Ovary (tissue), 3 donors: ENCODE measurements at regions not wholly inside any gene's neighbourhood (a gene's known extent, or its start where the extent isn't known, plus 50 kb on each side); places are given as distances from the start of the nearest gene placed in this dataset.

Experiments used
- EP300 ChIP-seq: sonication (generic); formaldehyde crosslinking; IDR thresholded peaks from one replicate; pipeline ENCODE4 v1.6.1; 2017; ENCODE audit warnings: antibody characterized with exemption
- POLR2A ChIP-seq: fragments of 450-650 bp; IDR thresholded peaks from one replicate; pipeline ENCODE4 v1.6.1; 2017; ENCODE audit warnings: antibody characterized with exemption, mild to moderate bottlenecking, moderate library complexity
- TF ChIP-seq, protein P1 (sequence below), 3 donors: fragments of 450-650 bp in 2 of 3; fragments of 200-600 bp in 1 of 3; IDR thresholded peaks; one replicate each; pipeline versions ENCODE4 v1.5.1 to v1.8.0; 2016 to 2022; ENCODE audit warnings: antibody characterized with exemption in 3 of 3, mild to moderate bottlenecking in 1 of 3
- donor health status: DM: no; HTN: no; CAD: no.

DNA sequence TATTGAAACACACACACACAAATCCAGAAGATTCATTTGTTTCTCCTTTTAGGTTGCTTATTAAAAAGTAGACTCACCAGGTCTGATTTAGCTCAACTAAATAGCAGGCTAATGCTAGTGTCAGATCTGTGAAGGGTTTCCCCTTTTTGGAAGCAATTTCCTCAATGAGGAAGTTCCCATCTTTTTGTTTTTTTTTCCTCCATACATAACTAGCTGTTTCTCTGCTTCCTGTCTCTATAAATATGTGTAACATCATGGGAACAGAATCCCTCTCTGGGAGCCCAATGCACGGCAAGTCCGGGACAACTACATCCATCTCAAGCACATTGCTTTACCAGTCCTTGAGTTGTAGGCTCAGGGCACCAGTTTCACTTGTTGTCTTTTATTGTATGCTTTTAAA lies 1421.1 kb downstream of the PLA2G4A start:
- no peak for TF ChIP-seq EP300
- TF ChIP-seq, protein P1, sequence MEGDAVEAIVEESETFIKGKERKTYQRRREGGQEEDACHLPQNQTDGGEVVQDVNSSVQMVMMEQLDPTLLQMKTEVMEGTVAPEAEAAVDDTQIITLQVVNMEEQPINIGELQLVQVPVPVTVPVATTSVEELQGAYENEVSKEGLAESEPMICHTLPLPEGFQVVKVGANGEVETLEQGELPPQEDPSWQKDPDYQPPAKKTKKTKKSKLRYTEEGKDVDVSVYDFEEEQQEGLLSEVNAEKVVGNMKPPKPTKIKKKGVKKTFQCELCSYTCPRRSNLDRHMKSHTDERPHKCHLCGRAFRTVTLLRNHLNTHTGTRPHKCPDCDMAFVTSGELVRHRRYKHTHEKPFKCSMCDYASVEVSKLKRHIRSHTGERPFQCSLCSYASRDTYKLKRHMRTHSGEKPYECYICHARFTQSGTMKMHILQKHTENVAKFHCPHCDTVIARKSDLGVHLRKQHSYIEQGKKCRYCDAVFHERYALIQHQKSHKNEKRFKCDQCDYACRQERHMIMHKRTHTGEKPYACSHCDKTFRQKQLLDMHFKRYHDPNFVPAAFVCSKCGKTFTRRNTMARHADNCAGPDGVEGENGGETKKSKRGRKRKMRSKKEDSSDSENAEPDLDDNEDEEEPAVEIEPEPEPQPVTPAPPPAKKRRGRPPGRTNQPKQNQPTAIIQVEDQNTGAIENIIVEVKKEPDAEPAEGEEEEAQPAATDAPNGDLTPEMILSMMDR (IDR thresholded peaks at IDR 0.05) = no peak
- TF ChIP-seq POLR2A = no peak
